Hematopoietic multipotent progenitor cell treated with erythropoietin and hydrocortisone succinate and interleukin-3 and kit ligand, for 4 days (in vitro differentiated cells): ENCODE measurements at regions not wholly inside any gene's neighbourhood (a gene's known extent, or its start where the extent isn't known, plus 50 kb on each side); places are given as distances from the start of the nearest gene placed in this dataset.
"Not testable (repeated sequence)": the region's sequence is repeated elsewhere in the genome, so short reads cannot be mapped to it uniquely, and the experiment has no call there.

Experiments used
- DNase-seq: peaks from one replicate; pipeline ENCODE4 v3.0.0-alpha.2; 2015

GRCh38 chr5:86442036-86442745 is 175.6 kb upstream of the COX7C start:
- no peak for DNase-seq

GRCh38 chr5:86447362-86447761 is 170.4 kb upstream of the COX7C start:
- no peak for DNase-seq

DNA sequence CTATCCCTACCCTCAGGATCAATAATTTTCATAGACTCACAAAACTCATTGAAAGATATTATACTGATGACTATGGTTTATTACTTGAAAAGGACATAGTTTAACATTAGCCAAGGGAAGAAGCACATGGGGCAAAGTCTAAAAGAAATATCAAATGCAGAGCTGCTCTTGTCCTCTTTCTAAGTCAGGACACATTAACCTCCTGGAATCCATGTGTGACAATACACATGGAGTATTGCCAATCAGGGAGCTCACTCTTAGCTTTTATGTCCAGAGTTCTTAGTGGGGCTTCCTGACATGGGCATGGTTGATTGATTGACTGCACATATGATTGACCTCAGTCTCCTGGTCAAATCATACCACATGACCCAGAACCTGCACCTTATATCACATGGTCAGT is 165.5 kb upstream of the COX7C start:
- no peak for DNase-seq

DNA sequence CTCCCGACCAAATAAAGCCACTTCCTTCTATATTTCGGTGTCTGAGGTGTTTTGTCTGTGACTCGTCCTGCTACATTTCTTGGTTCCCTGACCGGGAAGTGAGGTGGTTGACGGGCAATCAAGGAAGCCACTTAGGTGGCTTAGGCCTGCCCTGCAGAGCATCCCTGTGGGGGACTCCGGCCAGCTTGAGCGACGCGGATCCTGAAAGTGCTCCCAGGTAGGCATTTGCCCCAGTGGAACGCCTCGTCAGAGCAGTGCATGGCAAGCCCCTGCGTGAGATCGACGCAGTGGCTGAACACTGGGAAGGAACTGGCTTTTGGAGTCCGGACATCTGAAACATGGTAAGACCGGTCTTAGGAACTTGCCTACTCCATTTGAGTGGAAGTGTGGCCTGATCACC is 157.2 kb upstream of the COX7C start:
- no peak for DNase-seq

DNA sequence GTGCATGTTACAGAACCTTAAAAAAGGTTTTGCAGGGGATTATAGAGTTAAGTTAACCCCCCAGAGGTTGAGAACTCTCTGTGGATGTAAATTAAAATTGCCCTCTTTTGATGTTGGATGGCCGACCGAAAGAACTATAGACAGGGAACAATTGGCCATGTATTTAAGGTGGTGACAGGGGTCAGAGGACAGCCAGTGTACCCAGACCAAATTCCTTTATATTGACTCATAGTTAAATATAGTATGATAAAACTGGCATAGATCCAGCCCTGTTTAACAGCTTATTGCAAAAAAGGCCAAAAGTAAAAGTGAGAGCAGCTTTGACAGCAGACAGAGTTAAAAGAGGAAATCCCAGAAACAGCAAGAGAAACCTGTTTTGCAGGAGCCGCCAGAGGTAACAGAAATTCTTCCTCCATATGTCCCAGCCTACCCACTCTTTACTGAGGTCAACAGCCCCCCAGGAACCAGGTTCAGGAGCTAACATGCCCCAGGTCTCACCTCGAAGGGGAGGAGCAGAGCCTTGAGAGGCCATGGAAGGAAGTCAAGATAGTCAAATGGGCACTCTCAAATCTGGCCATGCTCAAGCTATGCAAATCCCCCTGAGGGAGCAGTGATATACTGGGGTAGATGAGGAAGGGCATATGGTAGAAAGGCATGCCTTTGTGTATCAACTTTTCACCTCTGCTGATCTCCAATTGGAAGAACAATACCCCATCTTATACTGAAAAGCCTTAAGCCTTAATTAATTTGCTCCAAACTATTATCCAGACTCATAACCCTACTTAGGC is 156.4 kb upstream of the COX7C start:
- no peak for DNase-seq

- peak; percentile 42 for DNase-seq
Measured at GRCh38 chr5:86463339-86463738, 154.4 kb upstream of the COX7C start.

DNA sequence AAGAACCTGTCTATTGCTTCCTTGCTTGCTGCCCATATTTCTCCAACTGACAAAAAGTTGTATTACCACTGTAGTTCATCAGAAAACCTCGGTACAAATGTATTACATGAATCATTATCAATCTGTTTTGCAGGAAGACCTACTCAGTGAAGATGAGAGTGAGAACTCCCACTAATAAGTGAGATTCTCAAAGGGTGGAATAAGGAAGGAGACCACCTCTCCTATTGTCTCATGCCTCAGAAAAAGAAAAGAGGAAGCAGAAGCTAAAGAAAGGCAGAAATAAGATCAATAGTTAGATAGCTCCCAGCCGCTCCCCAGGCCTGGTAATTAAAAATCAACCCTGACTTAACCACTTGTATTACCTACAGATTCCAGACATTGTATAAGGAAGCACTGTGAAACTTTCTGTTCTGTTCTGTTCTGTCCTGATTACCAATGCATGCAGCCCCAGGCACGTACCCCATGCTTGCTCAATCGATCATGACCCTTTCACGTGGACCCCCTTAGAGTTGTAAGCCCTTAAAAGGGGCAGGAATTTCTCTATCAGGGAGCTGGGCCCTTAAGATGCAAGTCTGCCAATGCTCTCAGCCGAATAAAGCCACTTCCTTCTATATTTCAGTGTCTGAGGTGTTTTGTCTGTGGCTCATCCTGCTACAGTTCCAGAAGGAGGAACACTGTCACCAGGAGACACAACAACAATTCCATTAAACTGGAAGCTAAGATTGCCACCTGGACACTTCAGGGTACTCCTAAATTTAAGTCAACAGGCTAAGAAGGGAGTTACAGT is 152.5 kb upstream of the COX7C start:
- no peak for DNase-seq

DNA sequence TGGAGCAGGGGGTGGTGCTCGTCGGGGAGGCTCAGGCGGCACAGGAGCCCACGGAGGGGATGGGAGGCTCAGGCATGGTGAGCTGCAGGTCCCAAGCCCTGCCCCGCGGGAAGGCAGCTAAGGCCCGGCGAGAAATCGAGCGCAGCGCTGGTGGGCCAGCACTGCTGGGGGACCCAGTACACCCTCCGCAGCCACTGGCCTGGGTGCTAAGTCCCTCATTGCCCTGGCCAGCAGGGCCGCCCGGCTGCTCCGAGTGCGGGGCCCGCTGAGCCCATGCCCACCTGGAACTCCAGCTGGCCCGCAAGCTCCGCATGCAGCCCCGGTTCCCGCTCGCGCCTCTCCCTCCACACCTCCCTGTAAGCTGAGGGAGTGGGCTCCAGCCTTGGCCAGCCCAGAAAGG is 151.0 kb upstream of the COX7C start:
- DNase-seq: not testable (repeated sequence)

- no peak for DNase-seq
Measured at GRCh38 chr5:86482008-86482407, 135.7 kb upstream of the COX7C start.

- no peak for DNase-seq
Measured at GRCh38 chr5:86493777-86494176, 124.0 kb upstream of the COX7C start.

- no peak for DNase-seq
Measured at GRCh38 chr5:86500947-86501346, 116.8 kb upstream of the COX7C start.

GRCh38 chr5:86507574-86507973 is 110.2 kb upstream of the COX7C start:
- no peak for DNase-seq

- not testable (repeated sequence) for DNase-seq
Measured at GRCh38 chr5:86510330-86510915, 107.3 kb upstream of the COX7C start.

- no peak for DNase-seq
Measured at GRCh38 chr5:86523718-86524117, 94.0 kb upstream of the COX7C start.

DNA sequence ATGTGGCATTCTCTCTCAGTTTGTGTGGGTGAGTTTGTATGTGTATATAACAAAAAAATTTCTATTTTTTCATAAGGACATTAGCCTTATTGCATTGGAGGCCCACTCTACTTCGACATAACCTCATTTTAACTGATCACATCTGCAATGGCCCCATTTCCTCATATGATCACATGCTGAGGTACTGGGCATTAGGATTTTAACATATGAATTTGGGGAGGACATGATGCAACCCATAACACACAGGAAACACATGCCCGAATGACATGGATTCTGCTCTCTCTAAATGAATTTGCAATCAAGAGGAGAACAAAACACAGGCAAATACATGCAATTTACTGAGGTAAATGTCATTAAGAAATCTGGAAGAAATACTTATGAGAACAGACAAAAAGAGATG is 92.1 kb upstream of the COX7C start:
- peak; percentile 55 for DNase-seq

DNA sequence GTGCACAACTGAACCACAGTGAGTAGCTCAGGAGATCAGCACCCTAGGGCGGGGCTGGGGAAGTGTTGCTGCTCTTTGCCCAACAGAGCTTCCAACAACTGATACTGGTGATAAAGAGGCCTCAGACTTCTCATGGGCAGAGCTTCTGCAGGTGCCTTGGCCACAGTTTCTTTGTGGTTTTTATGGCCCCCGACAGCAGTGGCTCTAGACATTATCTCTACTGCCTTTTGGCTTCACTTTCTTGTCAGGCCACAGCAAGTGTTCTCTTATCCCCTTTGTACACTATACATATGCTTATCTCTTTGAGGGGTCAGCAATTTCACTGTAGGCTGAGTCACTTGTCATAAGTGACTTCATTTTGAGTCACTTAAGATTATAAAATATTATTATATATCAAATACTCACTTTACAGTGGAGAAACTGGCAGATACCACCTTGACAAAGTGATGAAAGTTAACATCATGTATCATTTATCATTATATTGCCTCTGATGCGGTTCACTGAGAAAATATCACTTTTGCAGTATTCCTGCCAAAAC is 90.9 kb upstream of the COX7C start:
- peak; percentile 97 for DNase-seq

GRCh38 chr5:86532429-86532828 is 85.3 kb upstream of the COX7C start:
- DNase-seq: no peak

DNA sequence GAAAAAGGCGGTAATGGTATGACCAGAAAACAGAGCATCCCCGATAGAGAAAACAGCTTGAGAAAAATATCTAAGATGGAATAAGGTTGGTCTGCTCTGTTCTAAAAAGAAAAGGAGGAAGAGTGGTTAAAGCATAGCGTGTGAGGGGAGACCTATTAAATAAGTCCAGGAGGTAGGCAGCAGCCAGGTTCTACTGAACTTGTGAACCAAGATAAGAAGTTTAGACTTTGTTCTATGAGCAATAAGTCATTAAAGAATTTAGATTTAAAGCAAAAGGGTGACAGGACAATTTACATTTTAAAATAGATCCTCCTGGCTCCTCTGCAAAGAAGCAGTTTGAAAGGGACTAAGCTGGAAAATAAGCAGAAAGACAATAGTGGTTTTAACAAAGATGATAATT is 81.3 kb upstream of the COX7C start:
- DNase-seq: no peak

DNA sequence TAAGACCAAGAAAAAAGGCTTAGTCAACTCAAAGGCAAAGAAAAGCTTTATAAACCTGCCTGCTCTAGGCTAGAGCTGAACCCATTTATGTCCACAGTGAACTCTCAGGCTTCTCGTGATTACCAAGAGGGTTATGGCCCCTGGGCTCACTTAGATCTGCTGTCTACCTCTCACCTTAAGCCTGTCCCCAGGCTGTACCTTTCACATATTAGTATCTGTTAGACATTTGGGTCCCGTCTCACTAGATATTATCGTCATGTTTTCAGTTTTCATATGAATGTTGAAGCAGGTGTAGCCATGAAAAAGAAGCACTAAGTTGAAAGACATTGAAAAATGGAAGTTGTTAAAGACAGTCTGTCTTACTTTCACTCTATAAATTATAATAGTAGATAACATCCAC is 75.2 kb upstream of the COX7C start:
- no peak for DNase-seq

GRCh38 chr5:86546044-86546443 is 71.7 kb upstream of the COX7C start:
- no peak for DNase-seq

DNA sequence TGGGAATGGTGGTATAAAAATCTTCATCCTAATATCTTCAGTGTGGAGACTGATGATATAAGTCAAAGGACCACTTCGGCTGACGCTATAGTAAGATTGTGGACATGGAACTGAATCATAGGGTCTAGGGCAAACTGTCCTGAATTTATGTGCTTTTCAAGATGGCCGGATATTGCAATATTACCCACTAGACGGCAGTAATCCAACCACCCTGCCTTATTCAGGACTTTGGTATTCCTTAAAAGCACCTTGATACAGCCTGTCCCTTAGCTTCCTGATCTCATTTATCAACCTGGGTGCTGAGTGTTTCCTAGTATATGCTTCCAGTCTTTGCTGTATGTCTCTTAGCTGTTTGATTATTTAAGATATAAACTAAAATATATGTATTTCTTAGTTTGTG is 71.2 kb upstream of the COX7C start:
- no peak for DNase-seq

DNA sequence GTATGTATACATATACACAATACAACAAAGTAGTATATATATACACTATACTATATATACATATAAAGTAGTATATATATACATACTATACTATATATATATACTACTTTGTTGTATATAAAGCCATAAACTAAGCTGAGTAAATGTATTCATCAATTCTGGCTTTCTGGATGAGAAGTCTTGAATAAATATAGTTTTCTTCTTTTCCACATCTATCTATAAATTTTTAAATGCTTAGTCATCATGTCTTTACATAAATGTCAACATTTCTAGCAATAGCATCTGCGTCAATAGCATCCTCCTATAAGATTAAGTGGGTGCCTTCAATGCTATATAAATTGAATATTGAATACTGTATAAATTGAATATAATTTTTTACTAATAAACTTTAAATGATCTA is 63.1 kb upstream of the COX7C start:
- no peak for DNase-seq

GRCh38 chr5:86557920-86558319 is 59.8 kb upstream of the COX7C start:
- DNase-seq: no peak
